ENCODE measurements at regions not wholly inside any gene's neighbourhood (a gene's known extent, or its start where the extent isn't known, plus 50 kb on each side); places are given as distances from the start of the nearest gene placed in this dataset.

DNA sequence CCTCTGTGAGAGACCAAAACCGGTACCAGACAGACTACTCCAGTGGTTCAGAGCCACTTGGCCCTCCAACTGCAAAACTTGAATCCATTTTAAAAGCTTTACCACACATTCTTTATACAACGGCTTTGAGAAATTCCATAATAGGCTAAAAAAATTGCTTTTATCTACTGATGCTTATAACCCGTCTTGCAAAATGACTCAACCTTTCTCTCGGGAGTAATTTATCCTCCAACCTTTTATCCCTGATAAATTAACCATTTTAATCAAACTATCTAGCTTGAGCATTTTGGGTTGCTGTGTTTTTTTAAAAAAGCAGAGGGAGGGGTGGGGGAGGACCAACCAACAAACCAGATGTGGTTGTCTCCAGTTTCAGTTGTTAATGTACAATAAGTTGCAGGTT, 275.7 kb upstream of the LRTM1 start:
- Histone ChIP-seq H3K36me3 (ENCODE audit: insufficient read depth, low read length) (no peaks in the 10 kb centered on the region), H3K4me3 (ENCODE audit: low read length, poor library complexity, severe bottlenecking) (no peak overlapping the region), H4K20me1 (ENCODE audit: insufficient read depth, low read length, poor library complexity, severe bottlenecking) (no peaks in the 10 kb centered on the region), H3K27me3 (ENCODE audit: insufficient read depth, low read length, poor library complexity, severe bottlenecking) (no peaks in the 10 kb centered on the region), H3F3A (ENCODE audit: low read depth) (no peaks in the 10 kb centered on the region), H3K9me2 (replicated peaks; ENCODE audit: low read depth, low read length) (no peaks in the 10 kb centered on the region), H3K4me2 (ENCODE audit: low read depth, low read length, poor library complexity, severe bottlenecking) (no peak overlapping the region), H3K4me1 (ENCODE audit: insufficient read depth, low read length, poor library complexity, severe bottlenecking) (no peaks in the 10 kb centered on the region), H3K9me3 (ENCODE audit: insufficient read depth, low read depth, low read length) (no peaks in the 10 kb centered on the region), H3K9ac (ENCODE audit: low read depth, low read length, poor library complexity, severe bottlenecking) (no peak overlapping the region), H3K79me2 (ENCODE audit: insufficient read depth, low read length) (no peaks in the 10 kb centered on the region), H2AFZ (ENCODE audit: low read length) (no peak overlapping the region)
- TF ChIP-seq EZH2phosphoT487 (IDR thresholded peaks at IDR 0.05; ENCODE audit: borderline replicate concordance), result no peak

DNA sequence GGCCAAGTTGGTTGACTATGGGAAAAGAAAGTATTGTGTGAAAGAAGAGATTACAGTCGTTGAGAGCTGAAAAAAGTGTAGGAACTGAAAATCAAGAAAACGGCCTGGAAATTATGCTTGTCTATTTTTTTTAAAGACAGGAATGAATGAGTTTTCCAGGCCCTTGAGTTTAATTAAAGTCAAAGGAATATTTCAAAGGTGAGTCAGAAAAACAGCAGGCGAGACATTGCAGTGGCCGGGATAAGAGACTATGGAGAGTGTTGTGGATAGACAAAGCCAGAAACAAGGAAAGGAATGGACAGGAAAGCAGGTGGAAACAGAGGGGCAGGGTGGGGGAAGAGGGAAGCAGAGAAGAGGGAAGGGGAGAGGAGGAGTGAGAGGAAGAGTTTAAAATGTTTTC, 275.1 kb upstream of the LRTM1 start:
- Histone ChIP-seq H4K20me1 (ENCODE audit: insufficient read depth, low read length, poor library complexity, severe bottlenecking) (no peaks in the 10 kb centered on the region), H3K9ac (ENCODE audit: low read depth, low read length, poor library complexity, severe bottlenecking) (no peak overlapping the region), H3K4me1 (ENCODE audit: insufficient read depth, low read length, poor library complexity, severe bottlenecking) (no peaks in the 10 kb centered on the region), H3K9me3 (ENCODE audit: insufficient read depth, low read depth, low read length) (no peaks in the 10 kb centered on the region), H2AFZ (ENCODE audit: low read length) (no peak overlapping the region), H3K27me3 (ENCODE audit: insufficient read depth, low read length, poor library complexity, severe bottlenecking) (no peaks in the 10 kb centered on the region), H3K4me3 (ENCODE audit: low read length, poor library complexity, severe bottlenecking) (no peak overlapping the region), H3K4me2 (ENCODE audit: low read depth, low read length, poor library complexity, severe bottlenecking) (no peak overlapping the region), H3K9me2 (replicated peaks; ENCODE audit: low read depth, low read length) (no peaks in the 10 kb centered on the region), H3F3A (ENCODE audit: low read depth) (no peaks in the 10 kb centered on the region), H3K79me2 (ENCODE audit: insufficient read depth, low read length) (no peaks in the 10 kb centered on the region), H3K36me3 (ENCODE audit: insufficient read depth, low read length) (no peaks in the 10 kb centered on the region)
- TF ChIP-seq, protein P1, sequence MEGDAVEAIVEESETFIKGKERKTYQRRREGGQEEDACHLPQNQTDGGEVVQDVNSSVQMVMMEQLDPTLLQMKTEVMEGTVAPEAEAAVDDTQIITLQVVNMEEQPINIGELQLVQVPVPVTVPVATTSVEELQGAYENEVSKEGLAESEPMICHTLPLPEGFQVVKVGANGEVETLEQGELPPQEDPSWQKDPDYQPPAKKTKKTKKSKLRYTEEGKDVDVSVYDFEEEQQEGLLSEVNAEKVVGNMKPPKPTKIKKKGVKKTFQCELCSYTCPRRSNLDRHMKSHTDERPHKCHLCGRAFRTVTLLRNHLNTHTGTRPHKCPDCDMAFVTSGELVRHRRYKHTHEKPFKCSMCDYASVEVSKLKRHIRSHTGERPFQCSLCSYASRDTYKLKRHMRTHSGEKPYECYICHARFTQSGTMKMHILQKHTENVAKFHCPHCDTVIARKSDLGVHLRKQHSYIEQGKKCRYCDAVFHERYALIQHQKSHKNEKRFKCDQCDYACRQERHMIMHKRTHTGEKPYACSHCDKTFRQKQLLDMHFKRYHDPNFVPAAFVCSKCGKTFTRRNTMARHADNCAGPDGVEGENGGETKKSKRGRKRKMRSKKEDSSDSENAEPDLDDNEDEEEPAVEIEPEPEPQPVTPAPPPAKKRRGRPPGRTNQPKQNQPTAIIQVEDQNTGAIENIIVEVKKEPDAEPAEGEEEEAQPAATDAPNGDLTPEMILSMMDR (conservative IDR thresholded peaks at IDR 0.05; ENCODE audit: low read length), result no peak
- TF ChIP-seq EZH2phosphoT487 (IDR thresholded peaks at IDR 0.05; ENCODE audit: borderline replicate concordance), result no peak

DNA sequence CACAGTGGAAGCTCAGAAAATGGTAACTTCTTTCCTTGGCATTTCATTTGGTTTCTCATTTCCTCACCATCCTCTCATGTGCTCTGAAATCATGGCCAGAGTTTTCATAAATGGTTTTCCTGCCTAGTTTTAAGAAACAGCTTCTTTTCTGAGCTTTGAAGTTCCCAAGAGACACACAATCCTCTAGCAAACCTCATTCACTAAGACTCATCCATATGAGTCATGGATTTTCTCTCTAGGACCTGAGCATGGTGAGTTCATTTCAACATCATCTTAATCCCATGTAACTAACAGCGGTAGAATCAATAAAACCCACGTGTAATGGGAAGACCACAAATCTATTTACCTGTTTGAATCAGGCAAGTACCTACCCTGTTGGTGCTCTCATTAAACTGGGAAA, 274.5 kb upstream of the LRTM1 start:
- no peak overlapping the region for H3K4me2 ChIP-seq (ENCODE audit: low read depth, low read length, poor library complexity, severe bottlenecking)
- no peaks in the 10 kb centered on the region for H3K9me2 ChIP-seq (replicated peaks; ENCODE audit: low read depth, low read length)
- H2AFZ ChIP-seq (ENCODE audit: low read length), result no peak overlapping the region
- no peaks in the 10 kb centered on the region for H3K79me2 ChIP-seq (ENCODE audit: insufficient read depth, low read length)
- TF ChIP-seq, protein P1 (conservative IDR thresholded peaks at IDR 0.05; ENCODE audit: low read length), result no peak
- no peak for TF ChIP-seq EZH2phosphoT487 (IDR thresholded peaks at IDR 0.05; ENCODE audit: borderline replicate concordance)
- H3K4me1 ChIP-seq (ENCODE audit: insufficient read depth, low read length, poor library complexity, severe bottlenecking), result no peaks in the 10 kb centered on the region
- H4K20me1 ChIP-seq (ENCODE audit: insufficient read depth, low read length, poor library complexity, severe bottlenecking), result no peaks in the 10 kb centered on the region
- H3K4me3 ChIP-seq (ENCODE audit: low read length, poor library complexity, severe bottlenecking), result no peak overlapping the region
- H3F3A ChIP-seq (ENCODE audit: low read depth), result no peaks in the 10 kb centered on the region
- H3K9ac ChIP-seq (ENCODE audit: low read depth, low read length, poor library complexity, severe bottlenecking), result no peak overlapping the region
- H3K9me3 ChIP-seq (ENCODE audit: insufficient read depth, low read depth, low read length), result no peaks in the 10 kb centered on the region
- no peaks in the 10 kb centered on the region for H3K27me3 ChIP-seq (ENCODE audit: insufficient read depth, low read length, poor library complexity, severe bottlenecking)
- H3K36me3 ChIP-seq (ENCODE audit: insufficient read depth, low read length), result no peaks in the 10 kb centered on the region

DNA sequence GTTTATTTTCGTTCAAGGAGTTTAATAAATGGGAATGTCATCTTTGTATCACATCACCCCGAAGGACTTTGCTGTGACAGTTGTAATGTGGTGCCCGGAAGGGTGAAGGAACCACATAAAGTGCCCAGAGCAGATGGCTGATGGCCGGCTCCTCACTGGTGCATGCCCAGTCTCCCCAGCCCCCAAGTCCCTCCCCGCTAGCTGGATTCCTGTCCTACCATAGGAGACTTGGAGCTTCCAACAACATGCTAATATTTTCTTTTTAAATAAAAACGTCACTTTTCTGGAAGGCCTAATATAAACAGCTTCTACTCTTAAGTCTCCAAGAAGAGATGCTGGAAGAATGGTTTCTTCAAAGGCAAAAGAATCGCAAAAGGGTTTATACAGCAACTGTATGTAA, 273.9 kb upstream of the LRTM1 start:
- Histone ChIP-seq H3K4me1 (ENCODE audit: insufficient read depth, low read length, poor library complexity, severe bottlenecking) (no peaks in the 10 kb centered on the region), H4K20me1 (ENCODE audit: insufficient read depth, low read length, poor library complexity, severe bottlenecking) (no peaks in the 10 kb centered on the region), H3K4me3 (ENCODE audit: low read length, poor library complexity, severe bottlenecking) (no peak overlapping the region), H3K9me2 (replicated peaks; ENCODE audit: low read depth, low read length) (no peaks in the 10 kb centered on the region), H2AFZ (ENCODE audit: low read length) (no peak overlapping the region), H3K9me3 (ENCODE audit: insufficient read depth, low read depth, low read length) (no peaks in the 10 kb centered on the region), H3F3A (ENCODE audit: low read depth) (no peaks in the 10 kb centered on the region), H3K36me3 (ENCODE audit: insufficient read depth, low read length) (no peaks in the 10 kb centered on the region), H3K27me3 (ENCODE audit: insufficient read depth, low read length, poor library complexity, severe bottlenecking) (no peaks in the 10 kb centered on the region), H3K79me2 (ENCODE audit: insufficient read depth, low read length) (no peaks in the 10 kb centered on the region), H3K4me2 (ENCODE audit: low read depth, low read length, poor library complexity, severe bottlenecking) (no peak overlapping the region), H3K9ac (ENCODE audit: low read depth, low read length, poor library complexity, severe bottlenecking) (no peak overlapping the region)
- TF ChIP-seq, protein P1 (conservative IDR thresholded peaks at IDR 0.05; ENCODE audit: low read length), result no peak
- TF ChIP-seq EZH2phosphoT487 (IDR thresholded peaks at IDR 0.05; ENCODE audit: borderline replicate concordance), result no peak

Measured in Loucy (cell line).